Activated T-helper 1 cell treated with anti-CD3 and anti-CD28 coated beads, Interleukin-12 subunit alpha, Interleukin-12 subunit beta, Interleukin-2, Interleukin-4 antibody, amounts not matched to agents 30 ng/mL and 10 ng/mL and 1 ng/mL, durations not matched to agents 14 hours and 24 hours and 36 hours (primary cell): ENCODE measurements at regions not wholly inside any gene's neighbourhood (a gene's known extent, or its start where the extent isn't known, plus 50 kb on each side); places are given as distances from the start of the nearest gene placed in this dataset.

ENCODE experiments used
- DNase-seq: peaks from one replicate; pipeline ENCODE4 v3.0.0; 2021; ENCODE audit warnings: low spot score
- H3K27ac Mint-ChIP-seq: one replicate; pipeline ENCODE4 v1.8.0; 2021; ENCODE audit warnings: mild to moderate bottlenecking, mixed read lengths
- H3K27me3 Mint-ChIP-seq: one replicate; pipeline ENCODE4 v1.8.0; 2022; ENCODE audit warnings: mild to moderate bottlenecking, moderate library complexity, mixed read lengths; ENCODE audit not compliant: insufficient read depth
- H3K36me3 Mint-ChIP-seq: one replicate; pipeline ENCODE4 v1.8.0; 2021; ENCODE audit warnings: low read depth, mixed read lengths
- H3K4me1 Mint-ChIP-seq: one replicate; pipeline ENCODE4 v1.8.0; 2021; ENCODE audit warnings: low read depth, mixed read lengths
- H3K4me3 Mint-ChIP-seq: one replicate; pipeline ENCODE4 v1.8.0; 2021; ENCODE audit warnings: mild to moderate bottlenecking, moderate library complexity, mixed read lengths
- H3K9me3 Mint-ChIP-seq: one replicate; pipeline ENCODE4 v1.8.0; 2021; ENCODE audit warnings: mixed read lengths
- intact Hi-C: fragments of 100-400 bp; cut with micrococcal nuclease; formaldehyde crosslinking; loops from one replicate; pipeline ENCODE4 v1.15.1; 2024

- Mint-ChIP-seq H3K4me1 (no peaks in the 10 kb centered on the region), H3K9me3 (no peaks in the 10 kb centered on the region), H3K27me3 (peaks cover 1% of the 10 kb centered on the region), H3K4me3 (no peak overlapping the region), H3K27ac (no peak overlapping the region), H3K36me3 (no peaks in the 10 kb centered on the region)
- DNase-seq = no peak
- intact Hi-C loops = no loop called here
These were observed 281.7 kb downstream of the HRH4 start for GRCh38 chr18:24741965-24742724.

- H3K9me3 Mint-ChIP-seq = no peaks in the 10 kb centered on the region
- H3K27ac Mint-ChIP-seq = no peak overlapping the region
- no peak for DNase-seq
- no peak overlapping the region for H3K4me3 Mint-ChIP-seq
- no peaks in the 10 kb centered on the region for H3K36me3 Mint-ChIP-seq
- peaks cover 3% of the 10 kb centered on the region for H3K27me3 Mint-ChIP-seq
- no peaks in the 10 kb centered on the region for H3K4me1 Mint-ChIP-seq
- intact Hi-C loops = no loop called here
These were observed 294.3 kb downstream of the HRH4 start for GRCh38 chr18:24754583-24755253.

DNA sequence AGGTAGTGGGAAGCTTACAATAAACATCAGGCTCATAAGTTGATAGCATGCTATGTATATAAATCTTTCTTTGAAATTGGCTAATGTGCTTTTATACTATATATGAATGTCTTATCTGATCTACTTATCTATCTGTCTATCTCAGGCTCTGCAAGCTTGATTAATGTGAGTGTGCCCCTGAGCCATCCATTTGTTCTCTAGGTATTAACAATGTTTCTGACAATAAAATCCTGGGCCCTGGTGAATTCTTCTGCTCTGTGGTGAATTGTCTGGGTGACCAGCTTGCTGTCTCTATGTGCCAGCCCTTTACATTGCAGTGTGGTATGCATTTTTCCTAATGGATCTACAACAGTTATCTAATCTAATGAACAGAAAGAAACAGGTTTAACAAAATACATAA is 295.9 kb downstream of the HRH4 start:
- intact Hi-C loops = no loop called here
- Mint-ChIP-seq H3K36me3 (no peaks in the 10 kb centered on the region), H3K9me3 (peaks cover 1% of the 10 kb centered on the region), H3K4me3 (no peak overlapping the region), H3K27ac (no peak overlapping the region), H3K4me1 (no peaks in the 10 kb centered on the region), H3K27me3 (peaks cover 3% of the 10 kb centered on the region)
- DNase-seq = no peak

- Mint-ChIP-seq H3K4me3 (no peak overlapping the region), H3K27me3 (peaks cover 5% of the 10 kb centered on the region), H3K36me3 (no peaks in the 10 kb centered on the region), H3K27ac (no peak overlapping the region), H3K9me3 (peaks cover 6% of the 10 kb centered on the region), H3K4me1 (no peaks in the 10 kb centered on the region)
- no peak for DNase-seq
- intact Hi-C loops = no loop called here
These were observed 296.7 kb downstream of the HRH4 start for GRCh38 chr18:24757134-24757533.

DNA sequence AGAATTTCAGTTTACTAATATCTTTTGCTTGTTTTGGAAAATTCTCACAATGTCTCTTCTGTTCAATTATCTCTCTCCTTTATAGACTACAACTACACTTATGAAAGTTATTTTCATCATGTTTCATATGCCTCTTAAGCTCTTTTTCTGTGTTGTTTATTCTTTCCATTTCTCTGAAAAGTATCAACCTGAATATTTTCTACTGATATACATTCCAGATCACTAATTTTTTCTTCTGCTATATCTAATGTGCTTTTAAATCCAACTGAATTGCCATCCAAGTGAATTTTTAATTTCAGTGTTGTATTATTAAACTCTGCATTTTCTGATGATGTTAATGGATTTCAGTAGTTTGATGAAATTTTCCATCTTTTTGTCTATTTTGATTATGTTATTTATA is 301.3 kb downstream of the HRH4 start:
- H3K9me3 Mint-ChIP-seq = peaks cover 6% of the 10 kb centered on the region
- no peaks in the 10 kb centered on the region for H3K36me3 Mint-ChIP-seq
- H3K4me3 Mint-ChIP-seq = no peak overlapping the region
- intact Hi-C loops = no loop called here
- H3K27ac Mint-ChIP-seq = no peak overlapping the region
- no peak for DNase-seq
- H3K4me1 Mint-ChIP-seq = no peaks in the 10 kb centered on the region
- H3K27me3 Mint-ChIP-seq = peaks cover 5% of the 10 kb centered on the region

- Mint-ChIP-seq H3K4me1 (no peaks in the 10 kb centered on the region), H3K9me3 (peaks cover 6% of the 10 kb centered on the region), H3K36me3 (no peaks in the 10 kb centered on the region), H3K4me3 (no peak overlapping the region), H3K27me3 (peaks cover 3% of the 10 kb centered on the region), H3K27ac (no peak overlapping the region)
- intact Hi-C loops = no loop called here
- DNase-seq = no peak
These were observed 302.1 kb downstream of the HRH4 start for GRCh38 chr18:24762511-24762910.

DNA sequence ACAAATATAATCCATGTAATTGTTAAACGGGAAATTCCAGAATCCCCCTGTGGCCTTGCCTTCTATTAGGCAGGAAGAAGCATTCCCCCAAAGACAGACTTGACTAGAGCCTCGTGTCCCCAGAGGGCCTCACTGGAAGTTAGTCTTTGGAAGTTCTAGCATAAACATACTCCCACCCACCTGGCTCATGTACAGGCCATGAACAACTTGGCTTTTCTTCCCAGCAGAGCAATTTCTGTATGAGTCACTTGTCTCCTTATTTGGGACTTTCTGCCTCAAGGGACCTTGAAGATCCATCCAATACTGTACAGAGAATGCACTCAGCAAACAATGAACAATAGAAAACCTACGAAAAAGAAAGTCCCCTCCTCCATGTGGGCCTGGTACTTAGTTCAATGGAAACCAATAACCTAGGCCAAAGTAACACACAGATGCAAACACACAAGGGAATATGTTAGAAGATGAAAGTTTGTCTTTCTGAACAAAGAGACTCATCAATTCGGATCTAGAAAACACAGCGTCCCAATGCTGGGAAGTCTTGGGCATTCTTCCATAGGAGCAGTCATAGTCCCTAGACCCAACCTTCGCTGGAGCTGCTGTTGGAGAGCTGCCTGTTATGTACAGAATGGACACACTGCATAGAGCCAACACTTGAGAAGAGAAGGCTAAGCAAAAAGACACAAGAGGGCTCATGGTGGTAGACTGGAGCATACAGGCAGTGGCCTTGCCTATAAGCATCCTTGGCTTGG is 303.5 kb downstream of the HRH4 start:
- H3K36me3 Mint-ChIP-seq = no peaks in the 10 kb centered on the region
- peaks cover 6% of the 10 kb centered on the region for H3K9me3 Mint-ChIP-seq
- no peak overlapping the region for H3K4me3 Mint-ChIP-seq
- intact Hi-C loops = no loop called here
- H3K4me1 Mint-ChIP-seq = no peaks in the 10 kb centered on the region
- no peak for DNase-seq
- no peak overlapping the region for H3K27ac Mint-ChIP-seq
- peaks cover 3% of the 10 kb centered on the region for H3K27me3 Mint-ChIP-seq

- no peak for DNase-seq
- intact Hi-C loops = no loop called here
- Mint-ChIP-seq H3K36me3 (no peaks in the 10 kb centered on the region), H3K4me1 (no peaks in the 10 kb centered on the region), H3K9me3 (peaks cover 6% of the 10 kb centered on the region), H3K27me3 (peaks cover 2% of the 10 kb centered on the region), H3K4me3 (no peak overlapping the region), H3K27ac (no peak overlapping the region)
These were observed 304.3 kb downstream of the HRH4 start for GRCh38 chr18:24764766-24765165.

DNA sequence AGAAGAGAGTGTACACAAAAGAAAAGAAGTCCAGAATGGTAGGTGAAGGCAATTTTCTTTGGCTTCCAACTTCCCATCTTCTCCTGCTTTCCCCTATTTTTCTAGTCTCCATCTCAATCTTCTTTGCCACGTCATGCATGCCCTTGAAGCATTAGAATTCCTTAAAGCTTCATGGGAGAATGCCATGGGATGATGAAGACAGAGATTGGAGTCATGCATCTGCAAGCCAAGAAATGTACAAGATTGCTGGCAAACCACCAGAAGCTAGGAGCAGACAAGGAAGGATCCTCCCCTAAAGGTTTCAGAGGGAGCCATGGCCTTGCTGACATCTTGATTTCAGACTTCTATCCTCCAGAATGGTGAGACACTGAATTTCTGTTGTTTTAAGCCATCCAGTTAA is 305.9 kb downstream of the HRH4 start:
- intact Hi-C loops = no loop called here
- Mint-ChIP-seq H3K4me1 (no peaks in the 10 kb centered on the region), H3K4me3 (no peak overlapping the region), H3K9me3 (peaks cover 9% of the 10 kb centered on the region), H3K36me3 (no peaks in the 10 kb centered on the region), H3K27me3 (peaks cover 4% of the 10 kb centered on the region), H3K27ac (no peak overlapping the region)
- DNase-seq = no peak

DNA sequence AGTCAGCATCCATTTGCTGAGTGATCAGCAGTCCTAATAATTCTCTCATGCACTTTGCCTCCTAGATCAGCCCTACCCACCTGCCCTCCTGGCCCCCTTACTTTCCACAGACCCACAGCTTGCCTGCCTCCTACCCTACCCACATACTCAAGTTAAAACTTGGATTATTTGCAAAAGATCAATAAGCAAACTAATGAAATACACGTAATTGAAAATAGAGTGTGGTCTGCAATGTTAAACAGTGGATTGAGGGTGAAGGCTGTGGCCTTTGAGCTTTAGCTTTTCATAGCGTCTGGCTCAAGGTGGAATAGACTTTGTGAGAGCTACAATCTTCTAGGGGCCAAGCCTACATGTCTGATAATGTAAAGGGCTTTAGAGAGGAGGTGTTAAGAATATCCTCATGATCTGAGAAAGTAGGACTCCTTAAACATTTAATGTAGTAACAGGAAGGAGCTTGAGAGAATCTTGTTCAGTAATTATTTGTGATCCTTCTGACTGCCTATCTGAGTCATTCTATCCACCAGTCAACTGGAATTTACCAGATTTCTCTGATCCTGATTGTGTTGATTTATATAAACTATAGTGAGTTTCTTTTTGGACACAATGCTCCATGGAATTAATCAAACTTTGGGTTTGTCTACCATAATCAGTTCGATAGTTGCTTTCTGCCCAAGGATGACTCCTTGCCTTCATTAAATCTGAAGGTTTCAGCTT is 310.0 kb downstream of the HRH4 start:
- DNase-seq = no peak
- Mint-ChIP-seq H3K4me3 (no peak overlapping the region), H3K27ac (no peak overlapping the region), H3K9me3 (peaks cover 4% of the 10 kb centered on the region), H3K27me3 (peaks cover 2% of the 10 kb centered on the region), H3K36me3 (no peaks in the 10 kb centered on the region), H3K4me1 (no peaks in the 10 kb centered on the region)
- intact Hi-C loops = no loop called here

- H3K27ac Mint-ChIP-seq = no peak overlapping the region
- H3K4me1 Mint-ChIP-seq = no peaks in the 10 kb centered on the region
- peaks cover 4% of the 10 kb centered on the region for H3K9me3 Mint-ChIP-seq
- H3K36me3 Mint-ChIP-seq = no peaks in the 10 kb centered on the region
- DNase-seq = no peak
- intact Hi-C loops = no loop called here
- no peak overlapping the region for H3K4me3 Mint-ChIP-seq
- peaks cover 2% of the 10 kb centered on the region for H3K27me3 Mint-ChIP-seq
These were observed 310.9 kb downstream of the HRH4 start for GRCh38 chr18:24771300-24771699.

GRCh38 chr18:24773101-24773500 is 312.7 kb downstream of the HRH4 start:
- intact Hi-C loops = no loop called here
- Mint-ChIP-seq H3K36me3 (no peaks in the 10 kb centered on the region), H3K27me3 (peaks cover 2% of the 10 kb centered on the region), H3K9me3 (peaks cover 4% of the 10 kb centered on the region), H3K4me1 (no peaks in the 10 kb centered on the region), H3K4me3 (no peak overlapping the region), H3K27ac (no peak overlapping the region)
- DNase-seq = no peak

GRCh38 chr18:24776019-24776418 is 315.6 kb downstream of the HRH4 start:
- H3K27ac Mint-ChIP-seq = no peak overlapping the region

More at GRCh38 chr18:24776019-24776418, 315.6 kb downstream of the HRH4 start:
- Mint-ChIP-seq H3K9me3 (no peaks in the 10 kb centered on the region), H3K4me3 (no peak overlapping the region), H3K27me3 (no peaks in the 10 kb centered on the region), H3K4me1 (no peaks in the 10 kb centered on the region), H3K36me3 (no peaks in the 10 kb centered on the region)
- intact Hi-C loops = no loop called here
- DNase-seq = no peak
